A549 (cell line): ENCODE measurements at regions not wholly inside any gene's neighbourhood (a gene's known extent, or its start where the extent isn't known, plus 50 kb on each side); places are given as distances from the start of the nearest gene placed in this dataset.

Source experiments
- CEBPB ChIP-seq, 2 experiments: fragments of >200 bp in 1 of 2; sonication (Bioruptor Twin) in 1 of 2; formaldehyde crosslinking in 1 of 2; IDR thresholded peaks; 2 replicates each; pipeline ENCODE4 v1.6.1; 2012 to 2016
- CTCF ChIP-seq: fragments of >200 bp; sonication (Bioruptor Twin); formaldehyde crosslinking; IDR thresholded peaks from 3 replicates; pipeline ENCODE4 v1.5.1; 2016
- E2F6 ChIP-seq: IDR thresholded peaks from 2 replicates; pipeline ENCODE4 v1.6.1; 2012; ENCODE audit warnings: low read depth, borderline replicate concordance
- EP300 ChIP-seq, 2 experiments: fragments of >200 bp; sonication (Bioruptor Twin); formaldehyde crosslinking; IDR thresholded peaks; 2 replicates in 1 of 2; 3 replicates in 1 of 2; pipeline ENCODE4 v1.6.1; 2016 to 2017
- FOSB ChIP-seq: fragments of 250-450 bp; sonication (Bioruptor Pico); IDR thresholded peaks from 2 replicates; pipeline ENCODE4 v1.5.0; 2020; ENCODE audit warnings: mild to moderate bottlenecking, moderate library complexity
- JUN ChIP-seq, 2 experiments: fragments of >200 bp; sonication (Bioruptor Twin); formaldehyde crosslinking; IDR thresholded peaks; 2 replicates in 1 of 2; 3 replicates in 1 of 2; pipeline ENCODE4 v1.6.1; 2016 to 2017
- PHF8 ChIP-seq: fragments of 200-600 bp; sonication (generic); IDR thresholded peaks from 2 replicates; pipeline ENCODE4 v1.6.1; 2016; ENCODE audit warnings: low read depth, mild to moderate bottlenecking, antibody characterized with exemption, moderate library complexity, borderline replicate concordance
- POLR2AphosphoS2 ChIP-seq: conservative IDR thresholded peaks from 2 replicates; pipeline ENCODE4 v1.6.1; 2012; ENCODE audit warnings: low read length, improper control_type of control experiment, inconsistent platforms
- ZFP36 ChIP-seq: fragments of 450-650 bp; IDR thresholded peaks from 2 replicates; pipeline ENCODE4 v1.6.1; 2014; ENCODE audit warnings: borderline replicate concordance; ENCODE audit not compliant: partially characterized antibody
- ZSCAN20 ChIP-seq: fragments of 250-450 bp; sonication (Bioruptor Pico); IDR thresholded peaks from 2 replicates; pipeline ENCODE4 v1.8.0; 2022; ENCODE audit warnings: mild to moderate bottlenecking, moderate library complexity

GRCh38 chr18:45317948-45318640 is 297.2 kb upstream of the SLC14A2 start:
- no peak for TF ChIP-seq CTCF
- no peak for TF ChIP-seq CEBPB (IDR thresholded peaks at IDR 0.05)
- TF ChIP-seq FOSB (CRISPR knock-in tag), result no peak
- no peak for TF ChIP-seq E2F6
- TF ChIP-seq EP300 (IDR thresholded peaks at IDR 0.05), result no peak
- TF ChIP-seq POLR2AphosphoS2, result no peak
- no peak for TF ChIP-seq ZFP36
- TF ChIP-seq ZSCAN20 (CRISPR knock-in tag), result no peak
- no peak for TF ChIP-seq PHF8
- TF ChIP-seq JUN (IDR thresholded peaks at IDR 0.05), result no peak
